ENCODE measurements at regions not wholly inside any gene's neighbourhood (a gene's known extent, or its start where the extent isn't known, plus 50 kb on each side); places are given as distances from the start of the nearest gene placed in this dataset.

GRCh38 chr6:23301556-23301955 lies 732.2 kb downstream of the HDGFL1 start (continued):
- no peak for TF ChIP-seq FOXP4 (CRISPR knock-in tag; IDR thresholded peaks at IDR 0.05)
- no peak for TF ChIP-seq JAZF1 (CRISPR knock-in tag; IDR thresholded peaks at IDR 0.05)

GRCh38 chr6:23302514-23302913 lies 733.1 kb downstream of the HDGFL1 start:
- Mint-ChIP-seq H3K36me3 (peaks cover 19% of the 10 kb centered on the region), H3K27me3 (ENCODE audit: low read depth) (no peaks in the 10 kb centered on the region), H3K4me1 (no peaks in the 10 kb centered on the region), H3K9me3 (peaks cover 34% of the 10 kb centered on the region), H3K27ac (no peak overlapping the region), H3K4me3 (no peak overlapping the region)
- ChIA-PET POLR2A (no interaction called here), CTCF (no interaction called here)
- DNase-seq (ENCODE audit: low spot score) (no peak), ATAC-seq (no peak)
- no peak for TF ChIP-seq PREB (CRISPR knock-in tag; IDR thresholded peaks at IDR 0.05; ENCODE audit: borderline replicate concordance)
- no peak for TF ChIP-seq USF1 (CRISPR knock-in tag; IDR thresholded peaks at IDR 0.05)
- TF ChIP-seq ZNF423 (CRISPR knock-in tag; IDR thresholded peaks at IDR 0.05): no peak
- TF ChIP-seq E2F5 (CRISPR knock-in tag; IDR thresholded peaks at IDR 0.05): no peak
- TF ChIP-seq ATF3 (CRISPR knock-in tag; conservative IDR thresholded peaks at IDR 0.05): no peak

GRCh38 chr6:23305325-23305943 lies 736.1 kb downstream of the HDGFL1 start:
- Mint-ChIP-seq H3K27ac (no peak overlapping the region), H3K4me3 (no peak overlapping the region), H3K9me3 (peaks cover 28% of the 10 kb centered on the region), H3K27me3 (ENCODE audit: low read depth) (no peaks in the 10 kb centered on the region), H3K36me3 (peaks cover 15% of the 10 kb centered on the region), H3K4me1 (no peaks in the 10 kb centered on the region)
- TF ChIP-seq NFE2L1 (CRISPR knock-in tag; IDR thresholded peaks at IDR 0.05): no peak
- TF ChIP-seq CDX4 (CRISPR knock-in tag; IDR thresholded peaks at IDR 0.05; ENCODE audit: borderline replicate concordance): no peak
- TF ChIP-seq TCF7 (CRISPR knock-in tag; IDR thresholded peaks at IDR 0.05; ENCODE audit: low read depth): no peak
- no peak for TF ChIP-seq HMGXB4 (CRISPR knock-in tag; IDR thresholded peaks at IDR 0.05)
- TF ChIP-seq SP1 (CRISPR knock-in tag; conservative IDR thresholded peaks at IDR 0.05): no peak
- TF ChIP-seq JAZF1 (CRISPR knock-in tag; IDR thresholded peaks at IDR 0.05): no peak
- TF ChIP-seq KAT7 (CRISPR knock-in tag; IDR thresholded peaks at IDR 0.05; ENCODE audit: borderline replicate concordance): no peak
- TF ChIP-seq ATF2 (CRISPR knock-in tag; IDR thresholded peaks at IDR 0.05; ENCODE audit: borderline replicate concordance, low read depth): no peak
- no peak for TF ChIP-seq ZNF232 (CRISPR knock-in tag; IDR thresholded peaks at IDR 0.05)
- no peak for TF ChIP-seq FOXK1 (CRISPR knock-in tag; IDR thresholded peaks at IDR 0.05)
- DNase-seq (ENCODE audit: low spot score) (no peak), ATAC-seq (no peak)
- ChIA-PET CTCF (no interaction called here), POLR2A (no interaction called here)
